Spleen (tissue), 11 donors: ENCODE measurements at regions not wholly inside any gene's neighbourhood (a gene's known extent, or its start where the extent isn't known, plus 50 kb on each side); places are given as distances from the start of the nearest gene placed in this dataset.
"Not testable (repeated sequence)": the region's sequence is repeated elsewhere in the genome, so short reads cannot be mapped to it uniquely, and the experiment has no call there.

Experiments
- DNase-seq: peaks from one replicate; pipeline ENCODE4 v3.0.0-alpha.2; 2020
- H3K27ac ChIP-seq, 8 donors: fragments of 200-600 bp; sonication (generic) in 7 of 8; 1 replicate in 4 of 8; 2 replicates in 4 of 8; pipeline versions ENCODE4 v1.5.0 to v1.8.0; 2016 to 2021; ENCODE audit warnings: inconsistent platforms in 4 of 8, mild to moderate bottlenecking in 4 of 8, moderate library complexity in 1 of 8
- H3K27me3 ChIP-seq, 7 donors: fragments of 200-600 bp; sonication (generic) in 6 of 7; replicated peaks in 1 of 7; 1 replicate in 4 of 7; 2 replicates in 3 of 7; pipeline versions ENCODE4 v1.5.0 to v1.8.0; 2016 to 2021; ENCODE audit warnings: inconsistent platforms in 3 of 7, mild to moderate bottlenecking in 1 of 7
- H3K36me3 ChIP-seq, 6 donors: fragments of 200-600 bp; sonication (generic) in 5 of 6; 1 replicate in 4 of 6; 2 replicates in 2 of 6; pipeline versions ENCODE4 v1.5.0 to v1.8.0; 2016 to 2021; ENCODE audit warnings: inconsistent platforms in 2 of 6
- H3K4me1 ChIP-seq, 6 donors: fragments of 200-600 bp; sonication (generic) in 5 of 6; 1 replicate in 3 of 6; 2 replicates in 3 of 6; pipeline versions ENCODE4 v1.5.0 to v1.8.0; 2016 to 2021; ENCODE audit warnings: inconsistent platforms in 3 of 6
- H3K4me3 ChIP-seq, 8 donors: fragments of 200-600 bp; sonication (generic) in 7 of 8; 1 replicate in 4 of 8; 2 replicates in 4 of 8; pipeline versions ENCODE4 v1.5.0 to v1.8.0; 2016 to 2021; ENCODE audit warnings: inconsistent platforms in 4 of 8, mild to moderate bottlenecking in 4 of 8, moderate library complexity in 2 of 8
- H3K9me3 ChIP-seq, 8 donors: fragments of 200-600 bp; sonication (generic) in 7 of 8; 1 replicate in 4 of 8; 2 replicates in 4 of 8; pipeline versions ENCODE4 v1.5.0 to v1.8.0; 2016 to 2021; ENCODE audit warnings: inconsistent platforms in 4 of 8
- CTCF ChIP-seq, 11 experiments: fragments of 200-600 bp in 7 of 11; fragments of 450-650 bp in 4 of 11; sonication (generic) in 4 of 11; IDR thresholded peaks in 8 of 11; conservative IDR thresholded peaks in 3 of 11; 1 replicate in 7 of 11; 2 replicates in 4 of 11; pipeline versions ENCODE4 v1.4.0 to v1.8.0; 2016 to 2021; ENCODE audit warnings: antibody characterized with exemption in 11 of 11, inconsistent platforms in 4 of 11, mild to moderate bottlenecking in 1 of 11
- POLR2A ChIP-seq, 3 donors: fragments of 450-650 bp; IDR thresholded peaks; one replicate each; pipeline ENCODE4 v1.5.1; 2017; ENCODE audit warnings: antibody characterized with exemption in 3 of 3, mild to moderate bottlenecking in 1 of 3
- POLR2AphosphoS5 ChIP-seq, 3 donors: sonication (generic); formaldehyde crosslinking; IDR thresholded peaks; one replicate each; pipeline ENCODE4 v1.5.1; 2017; ENCODE audit warnings: antibody characterized with exemption in 3 of 3
- WGBS, 5 donors: extraction: QIAGEN DNeasy Blood & Tissue Kit in 3 of 5; methylation state at CpG; one replicate each; pipeline versions ENCODE4 v1.1.5 to v1.1.7; 2013 to 2018; 5-methylcytosine and 5-hydroxymethylcytosine counted together
- intact Hi-C: fragments of 100-400 bp; cut with DNase I; formaldehyde crosslinking; loops from one replicate; pipeline ENCODE4 v1.15.0; 2023; ENCODE audit warnings: low total_unique reads
- donor health status: healthy with polysubstance abuse.
- donor health status: DM: no; HTN: no; CAD: no; lungs with moderate emphysema.
- donor health status: DM: no; HTN: no; CAD: no.
- donor health status: Bipolar disorder and iron deficiency.
- donor health status: healthy.
- donor health status: DM: no; HTN: no; CAD: no.
- donor health status: DM: yes; HTN: yes; CAD: no.

DNA sequence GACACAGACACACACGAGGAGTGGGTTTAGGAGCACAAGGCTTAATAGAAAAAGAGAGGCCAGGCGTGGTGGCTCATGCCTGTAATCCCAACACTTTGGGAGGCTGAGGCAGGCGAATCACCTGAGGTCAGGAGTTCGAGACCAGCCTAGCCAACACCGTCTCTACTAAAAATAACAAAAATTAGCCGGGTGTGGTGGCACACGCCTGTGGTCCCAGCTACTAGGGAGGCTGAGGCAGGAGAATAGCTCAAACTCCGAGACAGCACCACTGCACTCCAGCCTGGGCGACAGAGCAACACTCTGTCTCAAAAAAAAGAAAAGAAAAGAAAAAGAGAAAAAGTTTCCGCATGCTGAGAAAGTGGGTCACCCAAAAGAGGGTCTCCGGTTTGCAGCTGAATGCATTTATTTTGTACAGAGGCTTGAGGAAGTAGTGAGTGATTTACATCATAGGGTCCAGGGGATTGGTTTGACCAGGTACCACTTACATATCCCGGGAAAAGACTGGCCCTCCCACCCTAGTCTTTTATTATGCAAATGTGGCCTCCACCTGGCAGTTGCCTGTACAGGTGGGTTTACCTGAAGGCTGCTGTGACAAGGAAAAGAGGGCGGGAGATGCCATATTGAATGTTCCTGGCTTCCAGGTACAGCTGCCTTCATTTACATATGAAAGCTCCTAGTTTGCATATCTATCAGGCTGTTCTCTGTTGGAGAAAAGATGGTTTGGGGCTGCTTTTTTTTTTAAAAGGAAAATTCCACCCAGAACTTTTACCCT, 366.2 kb upstream of the GRAMD2B start:
- Histone ChIP-seq H3K4me3 (no peak overlapping the region), H3K4me1 (no peaks in the 10 kb centered on the region), H3K27me3 (no peaks in the 10 kb centered on the region), H3K9me3 (peaks cover 0 to 12% (median 5%) of the 10 kb centered on the region in 8 donors), H3K27ac (no peak overlapping the region), H3K36me3 (no peaks in the 10 kb centered on the region)
- intact Hi-C loops, result no loop called here
- DNase-seq, result no peak
- TF ChIP-seq POLR2AphosphoS5 (IDR thresholded peaks at IDR 0.05) (no peak), CTCF (IDR thresholded peaks at IDR 0.05 in 8 of 11, conservative IDR thresholded peaks at IDR 0.05 in 3 of 11) (no peak), POLR2A (IDR thresholded peaks at IDR 0.05) (no peak)
- 73 to 86% (median 84%) methylated on average over 12 to 13 of the region's 13 CpGs for WGBS, 5 donors

GRCh38 chr5:126058392-126058791, 364.8 kb upstream of the GRAMD2B start:
- not testable (repeated sequence) for H3K4me1 ChIP-seq
- WGBS, 5 donors, result 86 to 93% (median 88%) methylated on average over 5 of the region's 5 CpGs

GRCh38 chr5:126062398-126063221, 360.6 kb upstream of the GRAMD2B start:
- TF ChIP-seq POLR2A (IDR thresholded peaks at IDR 0.05) (no peak), CTCF (IDR thresholded peaks at IDR 0.05 in 8 of 11, conservative IDR thresholded peaks at IDR 0.05 in 3 of 11) (no peak), POLR2AphosphoS5 (IDR thresholded peaks at IDR 0.05) (no peak)
- no peaks in the 10 kb centered on the region for H3K4me1 ChIP-seq
- H3K36me3 ChIP-seq, result no peaks in the 10 kb centered on the region
- no peak overlapping the region for H3K27ac ChIP-seq
- DNase-seq, result no peak
- intact Hi-C loops, result no loop called here
- H3K27me3 ChIP-seq, result no peaks in the 10 kb centered on the region
- no peak overlapping the region for H3K4me3 ChIP-seq
- WGBS, 5 donors, result 0 to 34% (median 27%) methylated on average over 1 of the region's 1 CpG
- H3K9me3 ChIP-seq, result peaks cover 0 to 12% (median 5%) of the 10 kb centered on the region in 8 donors

More at GRCh38 chr5:126058392-126058791, 364.8 kb upstream of the GRAMD2B start:
- H3K36me3 ChIP-seq, H3K4me3 ChIP-seq, H3K27me3 ChIP-seq, H3K27ac ChIP-seq, DNase-seq, intact Hi-C loops: not testable (repeated sequence)
- H3K9me3 ChIP-seq, result peaks cover 0 to 12% (median 5%) of the 10 kb centered on the region in 8 donors

DNA sequence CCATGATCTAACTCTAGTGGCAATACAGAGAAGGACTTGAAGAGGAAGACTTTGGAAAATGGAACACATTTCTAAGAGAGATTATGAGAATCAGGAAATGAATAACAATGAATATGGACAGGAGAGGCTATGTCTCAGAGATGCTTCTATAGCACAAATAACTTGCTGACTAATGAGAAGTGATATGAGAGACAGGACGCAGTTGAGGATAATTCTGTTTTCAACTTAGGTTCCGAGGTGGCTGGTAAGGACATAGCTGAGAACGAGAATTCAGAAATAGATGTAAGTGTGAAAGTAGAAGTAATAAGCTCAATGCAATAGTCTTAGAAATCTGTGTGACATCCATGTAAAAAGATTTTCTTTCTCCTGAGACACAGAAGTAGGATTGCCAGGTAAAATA, 358.1 kb upstream of the GRAMD2B start:
- no peaks in the 10 kb centered on the region for H3K27me3 ChIP-seq
- no peak overlapping the region for H3K27ac ChIP-seq
- no peak for DNase-seq
- H3K36me3 ChIP-seq, result no peaks in the 10 kb centered on the region
- intact Hi-C loops, result no loop called here
- no peak for TF ChIP-seq POLR2AphosphoS5 (IDR thresholded peaks at IDR 0.05)
- TF ChIP-seq CTCF (IDR thresholded peaks at IDR 0.05 in 8 of 11, conservative IDR thresholded peaks at IDR 0.05 in 3 of 11), result no peak
- TF ChIP-seq POLR2A (IDR thresholded peaks at IDR 0.05), result no peak
- no peak overlapping the region for H3K4me3 ChIP-seq
- 82 to 88% (median 85%) methylated on average over 3 of the region's 3 CpGs for WGBS, 5 donors
- no peaks in the 10 kb centered on the region for H3K4me1 ChIP-seq
- H3K9me3 ChIP-seq, result no peaks in the 10 kb centered on the region
